Ovary (tissue), 3 donors: ENCODE measurements at regions not wholly inside any gene's neighbourhood (a gene's known extent, or its start where the extent isn't known, plus 50 kb on each side); places are given as distances from the start of the nearest gene placed in this dataset.

Experiments used
- EP300 ChIP-seq: sonication (generic); formaldehyde crosslinking; IDR thresholded peaks from one replicate; pipeline ENCODE4 v1.6.1; 2017; ENCODE audit warnings: antibody characterized with exemption
- POLR2A ChIP-seq: fragments of 450-650 bp; IDR thresholded peaks from one replicate; pipeline ENCODE4 v1.6.1; 2017; ENCODE audit warnings: antibody characterized with exemption, mild to moderate bottlenecking, moderate library complexity
- TF ChIP-seq, protein P1 (sequence below), 3 donors: fragments of 450-650 bp in 2 of 3; fragments of 200-600 bp in 1 of 3; IDR thresholded peaks; one replicate each; pipeline versions ENCODE4 v1.5.1 to v1.8.0; 2016 to 2022; ENCODE audit warnings: antibody characterized with exemption in 3 of 3, mild to moderate bottlenecking in 1 of 3
- donor health status: DM: no; HTN: no; CAD: no.

DNA sequence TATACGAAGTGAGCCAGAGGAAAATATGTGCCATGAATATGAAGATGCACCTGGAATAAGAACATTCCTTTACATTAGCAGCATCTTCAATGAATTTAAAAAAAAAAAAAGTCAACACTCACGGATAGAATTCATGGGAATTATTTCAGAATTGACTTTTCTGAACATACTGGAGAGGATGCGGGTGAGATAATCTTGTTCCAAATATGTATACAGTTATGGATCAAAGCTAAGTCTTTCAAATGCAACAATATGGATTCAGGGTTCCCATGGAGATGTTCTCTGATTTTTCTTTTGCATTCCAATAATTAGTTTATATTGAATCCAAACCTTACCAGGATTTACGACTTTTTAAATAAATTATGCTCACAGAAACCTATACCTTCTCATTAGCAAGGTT is 1660.7 kb downstream of the SLITRK1 start:
- TF ChIP-seq EP300 (no peak), POLR2A (no peak)
- TF ChIP-seq, protein P1, sequence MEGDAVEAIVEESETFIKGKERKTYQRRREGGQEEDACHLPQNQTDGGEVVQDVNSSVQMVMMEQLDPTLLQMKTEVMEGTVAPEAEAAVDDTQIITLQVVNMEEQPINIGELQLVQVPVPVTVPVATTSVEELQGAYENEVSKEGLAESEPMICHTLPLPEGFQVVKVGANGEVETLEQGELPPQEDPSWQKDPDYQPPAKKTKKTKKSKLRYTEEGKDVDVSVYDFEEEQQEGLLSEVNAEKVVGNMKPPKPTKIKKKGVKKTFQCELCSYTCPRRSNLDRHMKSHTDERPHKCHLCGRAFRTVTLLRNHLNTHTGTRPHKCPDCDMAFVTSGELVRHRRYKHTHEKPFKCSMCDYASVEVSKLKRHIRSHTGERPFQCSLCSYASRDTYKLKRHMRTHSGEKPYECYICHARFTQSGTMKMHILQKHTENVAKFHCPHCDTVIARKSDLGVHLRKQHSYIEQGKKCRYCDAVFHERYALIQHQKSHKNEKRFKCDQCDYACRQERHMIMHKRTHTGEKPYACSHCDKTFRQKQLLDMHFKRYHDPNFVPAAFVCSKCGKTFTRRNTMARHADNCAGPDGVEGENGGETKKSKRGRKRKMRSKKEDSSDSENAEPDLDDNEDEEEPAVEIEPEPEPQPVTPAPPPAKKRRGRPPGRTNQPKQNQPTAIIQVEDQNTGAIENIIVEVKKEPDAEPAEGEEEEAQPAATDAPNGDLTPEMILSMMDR (IDR thresholded peaks at IDR 0.05): no peak
